ENCODE measurements at regions not wholly inside any gene's neighbourhood (a gene's known extent, or its start where the extent isn't known, plus 50 kb on each side); places are given as distances from the start of the nearest gene placed in this dataset.

- no peak for DNase-seq
- Histone ChIP-seq H3K27ac (ENCODE audit: low read length) (no peak overlapping the region), H3F3A (ENCODE audit: low read length, unreplicated experiment) (no peaks in the 10 kb centered on the region), H3K9me3 (ENCODE audit: low read length) (no peaks in the 10 kb centered on the region), H3K4me1 (ENCODE audit: insufficient read depth, low read length) (no peaks in the 10 kb centered on the region), H3K9me2 (replicated peaks; ENCODE audit: low read length) (no peaks in the 10 kb centered on the region), H3K27me3 (ENCODE audit: low read length) (no peaks in the 10 kb centered on the region), H3K4me3 (ENCODE audit: low read length) (no peak overlapping the region), H2AFZ (ENCODE audit: low read length) (no peak overlapping the region), H3K79me2 (ENCODE audit: low read length) (no peaks in the 10 kb centered on the region), H3K4me2 (ENCODE audit: low read length) (no peak overlapping the region), H4K20me1 (ENCODE audit: low read length) (no peaks in the 10 kb centered on the region), H3K9ac (ENCODE audit: low read length) (no peak overlapping the region), H3K36me3 (ENCODE audit: low read depth, low read length) (no peaks in the 10 kb centered on the region)
- no peak for TF ChIP-seq EZH2 (IDR thresholded peaks at IDR 0.05; ENCODE audit: low read length, unreplicated experiment)
- no peak for TF ChIP-seq EZH2phosphoT487 (IDR thresholded peaks at IDR 0.05; ENCODE audit: borderline replicate concordance, low read length)
- no peak for TF ChIP-seq CTCF (conservative IDR thresholded peaks at IDR 0.05; ENCODE audit: low read depth, low read length)
- CTCF ChIA-PET: no interaction called here
- BruUV-seq (replicated peaks): no TSS peak
- ATAC-seq: no peak
- POLR2A ChIA-PET (ENCODE audit: unreplicated experiment): interaction anchor here (0.6 kb wide), 1 partner anchor 31 kb away, joined by 3 read pairs; no protein-coding TSS in a partner anchor
- intact Hi-C loops (cut with micrococcal nuclease): no loop called here
Observed at GRCh38 chr3:132198516-132198915, 118.7 kb upstream of the ACP3 start.

- POLR2A ChIA-PET (ENCODE audit: unreplicated experiment): no interaction called here
- no peak for TF ChIP-seq CTCF (conservative IDR thresholded peaks at IDR 0.05; ENCODE audit: low read depth, low read length)
- no peak for TF ChIP-seq EZH2phosphoT487 (IDR thresholded peaks at IDR 0.05; ENCODE audit: borderline replicate concordance, low read length)
- no peak for TF ChIP-seq EZH2 (IDR thresholded peaks at IDR 0.05; ENCODE audit: low read length, unreplicated experiment)
- no peak for ATAC-seq
Observed at GRCh38 chr3:132199451-132199850, 117.8 kb upstream of the ACP3 start.

GRCh38 chr3:132202586-132202985 lies 114.6 kb upstream of the ACP3 start:
- H4K20me1 ChIP-seq (ENCODE audit: low read length): no peaks in the 10 kb centered on the region
- CTCF ChIA-PET: no interaction called here
- TF ChIP-seq EZH2phosphoT487 (IDR thresholded peaks at IDR 0.05; ENCODE audit: borderline replicate concordance, low read length) (no peak), EZH2 (IDR thresholded peaks at IDR 0.05; ENCODE audit: low read length, unreplicated experiment) (no peak), CTCF (conservative IDR thresholded peaks at IDR 0.05; ENCODE audit: low read depth, low read length) (no peak)
- no peaks in the 10 kb centered on the region for H3K27me3 ChIP-seq (ENCODE audit: low read length)
- intact Hi-C loops (cut with micrococcal nuclease): no loop called here
- no peaks in the 10 kb centered on the region for H3K36me3 ChIP-seq (ENCODE audit: low read depth, low read length)
- H3K9me2 ChIP-seq (replicated peaks; ENCODE audit: low read length): no peaks in the 10 kb centered on the region
- no peak overlapping the region for H3K4me2 ChIP-seq (ENCODE audit: low read length)
- peaks cover 15% of the 10 kb centered on the region for H3K4me1 ChIP-seq (ENCODE audit: insufficient read depth, low read length)
- no peak for ATAC-seq
- H2AFZ ChIP-seq (ENCODE audit: low read length): no peak overlapping the region
- no peak overlapping the region for H3K9ac ChIP-seq (ENCODE audit: low read length)
- POLR2A ChIA-PET (ENCODE audit: unreplicated experiment): no interaction called here
- no peak overlapping the region for H3K4me3 ChIP-seq (ENCODE audit: low read length)
- H3F3A ChIP-seq (ENCODE audit: low read length, unreplicated experiment): no peaks in the 10 kb centered on the region
- no peak overlapping the region for H3K27ac ChIP-seq (ENCODE audit: low read length)
- BruUV-seq (replicated peaks): no TSS peak
- DNase-seq: no peak
- no peaks in the 10 kb centered on the region for H3K9me3 ChIP-seq (ENCODE audit: low read length)
- no peaks in the 10 kb centered on the region for H3K79me2 ChIP-seq (ENCODE audit: low read length)

More at GRCh38 chr3:132199451-132199850, 117.8 kb upstream of the ACP3 start:
- Histone ChIP-seq H3K79me2 (ENCODE audit: low read length) (no peaks in the 10 kb centered on the region), H3K9me2 (replicated peaks; ENCODE audit: low read length) (no peaks in the 10 kb centered on the region), H3K27me3 (ENCODE audit: low read length) (no peaks in the 10 kb centered on the region), H3K4me2 (ENCODE audit: low read length) (no peak overlapping the region), H2AFZ (ENCODE audit: low read length) (no peak overlapping the region), H3F3A (ENCODE audit: low read length, unreplicated experiment) (no peaks in the 10 kb centered on the region), H3K36me3 (ENCODE audit: low read depth, low read length) (no peaks in the 10 kb centered on the region), H3K27ac (ENCODE audit: low read length) (no peak overlapping the region), H3K9me3 (ENCODE audit: low read length) (no peaks in the 10 kb centered on the region), H3K9ac (ENCODE audit: low read length) (no peak overlapping the region), H4K20me1 (ENCODE audit: low read length) (no peaks in the 10 kb centered on the region), H3K4me3 (ENCODE audit: low read length) (no peak overlapping the region), H3K4me1 (ENCODE audit: insufficient read depth, low read length) (no peaks in the 10 kb centered on the region)
- BruUV-seq (replicated peaks): no TSS peak
- no peak for DNase-seq
- intact Hi-C loops (cut with micrococcal nuclease): no loop called here
- CTCF ChIA-PET: interaction anchor here (0.6 kb wide), 1 partner anchor 218 kb away, joined by 4 read pairs; the partner anchor contains the start of gene DNAJC13

Measured in PC-3 (cell line).